ENCODE measurements at regions not wholly inside any gene's neighbourhood (a gene's known extent, or its start where the extent isn't known, plus 50 kb on each side); places are given as distances from the start of the nearest gene placed in this dataset.
"Not testable (repeated sequence)": the region's sequence is repeated elsewhere in the genome, so short reads cannot be mapped to it uniquely, and the experiment has no call there.

- no peak for DNase-seq (ENCODE audit: low spot score)
Observed at GRCh38 chr13:48583859-48584311, 51.0 kb upstream of the RCBTB2 start.

DNA sequence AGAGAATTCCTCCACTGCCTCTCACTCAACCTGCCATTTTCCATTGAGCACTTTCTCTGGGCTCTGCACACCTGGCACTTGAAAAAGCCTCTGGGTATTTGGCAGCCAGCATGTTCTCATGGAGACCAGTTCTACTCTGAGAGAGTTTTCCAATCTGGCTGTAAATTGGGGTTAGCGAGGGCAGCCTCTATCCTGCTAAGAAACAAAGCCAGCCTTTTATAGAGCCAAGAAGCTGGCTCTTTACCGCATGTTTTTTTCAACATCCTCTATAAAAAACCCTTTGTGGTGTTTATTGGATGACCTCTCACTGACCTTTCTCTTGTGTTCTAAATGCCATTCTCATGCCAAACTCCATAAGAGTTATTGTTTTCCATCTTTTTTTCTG lies 52.6 kb upstream of the RCBTB2 start:
- DNase-seq (ENCODE audit: low spot score) = no peak

GRCh38 chr13:48586591-48587103 lies 53.8 kb upstream of the RCBTB2 start:
- DNase-seq (ENCODE audit: low spot score) = no peak

DNA sequence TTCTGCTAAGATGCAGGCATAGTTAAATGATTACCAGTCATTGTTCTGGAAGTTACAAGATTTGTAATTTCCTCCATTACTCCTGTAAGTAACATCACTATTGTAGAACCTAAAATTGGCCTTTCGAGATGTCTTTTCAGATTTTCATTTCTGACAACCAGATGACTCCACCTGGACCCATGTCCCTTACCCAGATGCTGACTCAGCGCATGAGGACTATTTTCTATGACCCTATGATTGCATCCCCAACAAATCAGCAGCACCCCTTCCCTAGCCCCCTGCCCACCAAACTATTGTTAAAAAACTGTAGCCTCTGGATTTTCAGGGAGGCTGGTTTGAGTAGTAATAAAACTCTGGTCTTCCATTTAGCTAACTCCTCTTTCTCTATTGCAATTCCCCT lies 55.2 kb upstream of the RCBTB2 start:
- no peak for DNase-seq (ENCODE audit: low spot score)

DNA sequence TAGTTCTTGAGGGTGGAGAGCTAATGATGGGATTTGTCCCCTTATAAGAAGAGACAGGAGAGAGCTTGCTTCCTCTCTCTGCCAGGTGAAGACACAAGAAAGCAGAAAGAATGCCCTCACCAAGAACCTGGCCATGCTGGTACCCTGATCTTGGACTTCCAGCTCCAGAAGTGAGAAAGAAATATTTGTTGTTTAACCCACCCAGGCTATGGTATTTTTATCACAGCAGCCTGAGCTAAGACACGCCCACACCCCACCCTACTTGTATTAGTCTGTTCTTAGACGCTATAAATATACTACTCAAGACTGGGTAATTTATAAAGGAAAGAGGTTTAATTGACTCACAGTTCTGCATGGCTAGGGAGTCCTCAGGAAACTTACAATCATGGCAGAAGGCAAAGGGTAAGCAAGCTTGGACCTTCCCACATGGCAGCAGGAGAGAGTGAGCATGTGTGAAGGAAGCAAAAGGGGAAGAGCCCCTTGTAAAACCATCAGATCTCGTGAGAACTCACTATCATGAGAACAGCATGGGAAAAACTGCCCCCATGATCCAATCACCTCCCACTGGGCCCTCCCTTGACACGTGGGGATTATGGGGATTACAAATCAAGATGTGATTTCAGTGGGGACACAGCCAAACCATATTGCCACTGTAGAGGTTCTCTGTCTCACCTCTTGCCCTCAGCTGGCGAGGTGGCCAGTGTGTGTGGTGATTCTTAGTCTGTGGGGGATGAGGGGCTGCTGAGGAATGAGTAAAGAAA lies 57.4 kb upstream of the RCBTB2 start:
- no peak for DNase-seq (ENCODE audit: low spot score)

GRCh38 chr13:48591124-48591872 lies 58.4 kb upstream of the RCBTB2 start:
- not testable (repeated sequence) for DNase-seq (ENCODE audit: low spot score)

DNA sequence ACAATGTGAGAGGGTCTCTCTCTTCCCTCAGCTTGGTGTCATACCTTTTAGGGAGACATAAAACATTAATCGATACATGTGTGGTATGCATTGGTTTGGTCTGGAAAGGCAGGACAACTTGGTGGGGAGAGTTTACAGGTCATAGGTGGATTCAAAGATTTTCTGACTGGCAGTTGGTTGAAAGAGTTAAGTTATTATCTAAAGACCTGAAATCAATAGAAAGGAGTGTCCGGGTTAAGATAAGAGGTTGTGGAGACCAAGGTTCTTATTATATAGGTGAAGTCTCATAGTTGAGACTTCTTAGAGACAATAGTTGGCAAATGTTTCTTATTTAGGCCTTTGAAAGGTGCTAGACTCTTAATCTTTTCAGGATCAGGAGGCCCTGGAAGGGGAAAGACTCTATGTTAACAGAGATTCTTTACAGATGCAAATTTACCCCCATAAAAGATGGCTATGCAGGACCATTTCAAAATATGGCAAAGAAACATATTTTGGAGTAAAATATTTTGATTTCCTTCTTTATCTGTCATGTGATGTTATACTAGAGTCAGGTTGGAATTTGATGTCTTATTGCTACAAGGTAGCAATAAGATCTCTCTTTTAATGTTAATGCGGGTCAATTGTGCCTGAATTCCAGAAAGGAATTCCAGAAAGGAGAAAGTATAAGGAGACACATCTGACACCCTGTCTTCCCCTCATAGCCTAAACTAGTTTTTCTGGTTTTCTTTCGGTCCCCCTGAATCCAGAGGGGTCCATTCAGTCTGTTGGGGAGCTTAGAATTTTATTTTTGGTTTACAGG lies 59.2 kb upstream of the RCBTB2 start:
- DNase-seq (ENCODE audit: low spot score) = no peak

DNA sequence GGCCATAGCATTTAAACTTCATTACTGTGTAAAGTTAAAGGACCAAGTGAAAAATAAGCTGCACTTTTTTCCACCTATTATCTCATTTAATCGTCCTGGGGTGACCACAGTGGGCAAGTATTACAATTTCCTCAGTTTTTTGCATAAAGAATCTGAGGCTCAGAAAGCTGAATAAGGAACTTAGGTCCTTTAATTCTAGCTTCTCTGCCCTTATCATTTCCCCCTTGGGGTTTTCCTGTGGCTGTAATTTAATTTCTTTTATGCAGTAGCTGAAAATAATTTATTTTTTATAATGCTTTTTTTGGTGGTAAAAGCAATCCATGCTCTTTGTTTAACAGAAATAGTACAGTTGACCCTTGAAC lies 59.8 kb upstream of the RCBTB2 start:
- DNase-seq (ENCODE audit: low spot score) = no peak

GRCh38 chr13:48593536-48593935 lies 60.2 kb upstream of the CYSLTR2 start:
- DNase-seq (ENCODE audit: low spot score) = no peak

- no peak for DNase-seq (ENCODE audit: low spot score)
Observed at GRCh38 chr13:48594096-48594815, 59.5 kb upstream of the CYSLTR2 start.

DNA sequence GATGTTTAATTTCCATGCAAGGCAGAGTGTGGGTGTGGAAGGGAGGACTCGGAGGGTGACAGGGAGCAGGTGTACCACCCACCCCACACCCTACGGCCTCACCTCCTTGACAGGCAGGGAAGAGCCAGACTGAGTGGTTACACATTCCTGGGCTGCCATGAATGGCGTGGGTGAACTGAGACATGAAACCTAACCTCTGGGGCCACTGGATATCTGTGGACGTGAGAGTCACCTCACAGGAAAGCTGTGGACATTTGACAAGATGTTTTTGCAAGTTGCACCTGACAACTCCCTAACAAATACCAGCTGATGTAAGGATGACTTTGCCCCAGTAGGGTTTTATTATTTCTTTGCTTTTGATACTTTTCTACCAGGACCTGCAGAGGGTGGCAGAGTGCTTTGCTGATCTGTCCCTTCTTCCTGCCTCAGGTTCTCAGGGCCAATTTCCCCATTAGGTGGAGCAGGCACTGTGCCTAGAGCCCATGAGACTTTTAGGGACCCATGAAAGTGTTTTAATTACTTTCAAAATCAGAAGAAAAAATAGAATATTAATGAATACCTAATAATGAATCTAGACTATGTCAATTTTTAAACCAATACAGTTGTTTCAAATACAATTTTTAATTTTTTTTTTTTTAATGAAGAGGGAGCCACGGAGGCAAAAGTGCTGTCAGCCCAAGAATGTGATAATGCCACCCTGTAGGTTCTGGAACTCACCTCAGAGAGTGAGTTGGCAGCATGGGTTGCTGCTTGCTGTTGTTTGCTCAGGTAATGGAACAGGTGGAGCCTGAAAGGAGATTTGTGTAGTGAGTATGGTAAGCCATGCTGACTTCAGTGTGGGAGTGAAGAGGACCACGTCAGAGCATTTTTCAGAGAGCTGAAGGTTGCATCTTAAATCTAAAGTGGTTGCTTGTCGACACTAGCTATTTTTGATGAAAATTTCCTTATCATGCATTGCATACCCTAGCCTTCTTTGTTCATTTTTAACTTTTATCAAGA lies 58.0 kb upstream of the CYSLTR2 start:
- DNase-seq (ENCODE audit: low spot score) = peak; percentile 71

- no peak for DNase-seq (ENCODE audit: low spot score)
Observed at GRCh38 chr13:48600374-48601364, 53.1 kb upstream of the CYSLTR2 start.

GRCh38 chr13:48602296-48603016 lies 51.3 kb upstream of the CYSLTR2 start:
- DNase-seq (ENCODE audit: low spot score) = no peak

DNA sequence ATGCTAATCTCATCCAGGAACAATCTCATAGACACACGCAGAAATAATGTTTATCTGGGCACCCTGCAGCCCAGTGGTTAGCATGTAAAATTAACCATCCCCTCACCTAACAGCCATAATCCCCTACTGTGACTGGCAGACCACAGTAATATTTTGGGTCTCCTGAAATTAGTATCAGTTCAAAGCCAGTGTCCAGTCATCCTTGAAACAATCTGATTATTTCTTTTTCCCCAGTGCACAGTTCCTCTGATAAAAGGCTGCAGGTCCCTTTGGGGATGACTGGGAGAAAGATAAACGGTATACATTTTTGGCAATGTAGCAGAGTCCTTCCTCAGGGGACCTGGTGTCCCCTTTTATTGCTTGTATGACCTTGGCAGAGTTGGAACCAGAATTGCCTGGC lies 50.4 kb upstream of the CYSLTR2 start:
- DNase-seq (ENCODE audit: low spot score) = no peak

All from NAMALWA (cell line).